ENCODE measurements at regions not wholly inside any gene's neighbourhood (a gene's known extent, or its start where the extent isn't known, plus 50 kb on each side); places are given as distances from the start of the nearest gene placed in this dataset.

GRCh38 chr3:88385090-88385489 lies 235.3 kb downstream of the C3orf38 start:
- H3K4me1 ChIP-seq = no peaks in the 10 kb centered on the region
- DNase-seq = no peak
- TF ChIP-seq POLR2A (IDR thresholded peaks at IDR 0.05) (no peak), EP300 (IDR thresholded peaks at IDR 0.05; ENCODE audit: low read depth) (no peak)
- intact Hi-C loops (cut with DNase I; ENCODE audit: low total_unique reads) (loop anchor here (1.0 kb wide), 1 partner anchor 32 kb away; no protein-coding TSS in a partner anchor), in situ Hi-C loops (cut with MboI; ENCODE audit: low pct_ligation_motif_present in 1 of 4, low pct_unique_long_range_greater_than_20kb in 1 of 4, low sequenced_read_pairs in 3 of 4) (no loop called here)
- H3K27me3 ChIP-seq = no peaks in the 10 kb centered on the region
- H3K27ac ChIP-seq = no peak overlapping the region
- H3K9me3 ChIP-seq = no peaks in the 10 kb centered on the region
- H3K36me3 ChIP-seq = no peaks in the 10 kb centered on the region
- 61 to 70% methylated on average over 5 of the region's 5 CpGs for WGBS, 2 donors (ENCODE audit: low coverage in 1 of 2)
- no peak overlapping the region for H3K4me3 ChIP-seq

GRCh38 chr3:88398581-88398980 lies 248.8 kb downstream of the C3orf38 start:
- in situ Hi-C loops (cut with MboI; ENCODE audit: low pct_ligation_motif_present in 1 of 4, low pct_unique_long_range_greater_than_20kb in 1 of 4, low sequenced_read_pairs in 3 of 4) = no loop called here
- no peak for DNase-seq
- no peak for TF ChIP-seq POLR2AphosphoS5 (IDR thresholded peaks at IDR 0.05)
- no peak for TF ChIP-seq CTCF (IDR thresholded peaks at IDR 0.05)
- no peak for TF ChIP-seq EP300 (IDR thresholded peaks at IDR 0.05; ENCODE audit: low read depth)
- TF ChIP-seq POLR2A (IDR thresholded peaks at IDR 0.05) = no peak

DNA sequence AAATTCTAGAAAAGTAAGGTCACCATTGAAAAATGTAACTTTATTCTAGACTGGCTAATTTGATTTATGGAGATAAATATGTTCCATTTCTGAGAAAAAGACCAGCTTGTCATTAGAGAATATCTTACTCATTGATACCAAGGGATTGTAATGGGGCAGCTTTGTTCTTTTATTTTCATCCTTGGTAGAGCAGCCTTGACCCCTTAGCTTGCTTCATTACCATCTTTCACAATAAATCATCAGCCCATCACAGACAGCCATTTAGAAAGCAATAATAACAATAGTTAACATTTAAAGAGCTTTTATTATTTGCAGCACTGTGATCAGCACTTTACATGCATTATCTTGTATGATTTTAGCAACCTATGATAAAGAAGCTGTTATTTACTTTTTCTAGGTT lies 253.6 kb downstream of the C3orf38 start:
- Histone ChIP-seq H3K36me3 (no peaks in the 10 kb centered on the region), H3K27me3 (no peaks in the 10 kb centered on the region), H3K4me3 (no peak overlapping the region), H3K27ac (no peak overlapping the region), H3K9me3 (no peaks in the 10 kb centered on the region), H3K4me1 (no peaks in the 10 kb centered on the region)
- no peak for DNase-seq
- in situ Hi-C loops (cut with MboI; ENCODE audit: low pct_ligation_motif_present in 1 of 4, low pct_unique_long_range_greater_than_20kb in 1 of 4, low sequenced_read_pairs in 3 of 4) = no loop called here
- TF ChIP-seq POLR2A (IDR thresholded peaks at IDR 0.05) = no peak
- intact Hi-C loops (cut with DNase I; ENCODE audit: low total_unique reads) = no loop called here

More at GRCh38 chr3:88398581-88398980, 248.8 kb downstream of the C3orf38 start:
- H3K4me3 ChIP-seq = no peak overlapping the region
- no peaks in the 10 kb centered on the region for H3K9me3 ChIP-seq
- no peaks in the 10 kb centered on the region for H3K4me1 ChIP-seq
- no peaks in the 10 kb centered on the region for H3K27me3 ChIP-seq
- intact Hi-C loops (cut with DNase I; ENCODE audit: low total_unique reads) = no loop called here
- H3K36me3 ChIP-seq = no peaks in the 10 kb centered on the region
- no peak overlapping the region for H3K27ac ChIP-seq

DNA sequence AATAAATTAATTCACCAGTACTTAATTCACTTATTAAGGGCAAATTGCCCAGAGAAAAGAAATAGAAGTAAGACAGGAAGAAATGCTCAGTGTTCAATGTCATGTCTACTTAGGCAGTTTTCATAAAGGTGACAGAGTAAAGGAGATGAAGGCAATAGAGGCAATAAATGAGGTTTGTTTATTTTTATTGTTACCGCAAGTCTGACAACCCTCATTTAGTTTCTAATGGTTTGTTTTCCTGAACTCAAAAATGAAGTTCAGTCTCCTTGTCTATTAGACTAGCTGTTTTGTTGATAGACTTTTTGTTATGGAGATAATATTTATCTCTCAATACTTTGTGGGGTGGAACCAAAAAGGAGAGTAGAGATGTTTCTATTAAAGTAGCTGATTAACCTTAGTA lies 258.3 kb downstream of the C3orf38 start:
- no peak for TF ChIP-seq POLR2AphosphoS5 (IDR thresholded peaks at IDR 0.05)
- TF ChIP-seq EP300 (IDR thresholded peaks at IDR 0.05; ENCODE audit: low read depth) = no peak
- TF ChIP-seq POLR2A (IDR thresholded peaks at IDR 0.05) = no peak
- TF ChIP-seq CTCF (IDR thresholded peaks at IDR 0.05) = no peak
- intact Hi-C loops (cut with DNase I; ENCODE audit: low total_unique reads) = no loop called here
- Histone ChIP-seq H3K36me3 (no peaks in the 10 kb centered on the region), H3K27ac (no peak overlapping the region), H3K27me3 (no peaks in the 10 kb centered on the region), H3K4me1 (no peaks in the 10 kb centered on the region), H3K9me3 (no peaks in the 10 kb centered on the region), H3K4me3 (no peak overlapping the region)
- in situ Hi-C loops (cut with MboI; ENCODE audit: low pct_ligation_motif_present in 1 of 4, low pct_unique_long_range_greater_than_20kb in 1 of 4, low sequenced_read_pairs in 3 of 4) = no loop called here
- WGBS, 2 donors (ENCODE audit: low coverage in 1 of 2) = 60 to 61% methylated on average over 1 of the region's 1 CpG
- no peak for DNase-seq

DNA sequence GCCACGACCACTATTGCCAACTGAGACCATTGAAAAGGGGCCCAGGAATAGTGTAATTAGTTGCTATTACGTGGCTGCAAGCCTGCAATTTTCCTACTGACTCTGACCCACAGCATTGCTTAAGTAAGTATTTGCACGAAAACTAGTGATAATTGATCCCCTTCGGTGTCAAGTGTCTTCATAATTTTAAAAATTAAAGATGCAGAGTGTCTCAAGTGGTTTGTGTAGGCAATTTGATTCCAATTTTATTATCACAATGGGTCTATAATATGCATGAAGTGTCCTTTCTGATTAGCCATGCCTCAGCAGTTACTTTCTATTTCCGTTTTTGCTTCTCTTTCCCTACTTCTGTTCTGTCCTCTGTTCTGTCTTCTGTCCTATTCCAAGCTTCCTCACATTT lies 259.2 kb downstream of the C3orf38 start:
- Histone ChIP-seq H3K27ac (no peak overlapping the region), H3K4me1 (no peaks in the 10 kb centered on the region), H3K36me3 (no peaks in the 10 kb centered on the region), H3K9me3 (no peaks in the 10 kb centered on the region), H3K27me3 (no peaks in the 10 kb centered on the region), H3K4me3 (no peak overlapping the region)
- intact Hi-C loops (cut with DNase I; ENCODE audit: low total_unique reads) (no loop called here), in situ Hi-C loops (cut with MboI; ENCODE audit: low pct_ligation_motif_present in 1 of 4, low pct_unique_long_range_greater_than_20kb in 1 of 4, low sequenced_read_pairs in 3 of 4) (no loop called here)
- no peak for DNase-seq
- TF ChIP-seq POLR2A (IDR thresholded peaks at IDR 0.05) (no peak), EP300 (IDR thresholded peaks at IDR 0.05; ENCODE audit: low read depth) (no peak), CTCF (IDR thresholded peaks at IDR 0.05) (no peak), POLR2AphosphoS5 (IDR thresholded peaks at IDR 0.05) (no peak)
- WGBS, 2 donors (ENCODE audit: low coverage in 1 of 2) = 77 to 85% methylated on average over 4 to 5 of the region's 5 CpGs

Measured in transverse colon (tissue), 4 donors.